Activated CD4-positive, alpha-beta memory T cell treated with anti-CD3 and anti-CD28 coated beads for 36 hours (primary cell): ENCODE measurements at regions not wholly inside any gene's neighbourhood (a gene's known extent, or its start where the extent isn't known, plus 50 kb on each side); places are given as distances from the start of the nearest gene placed in this dataset.

ENCODE experiments used
- CTCF ChIA-PET: fragments of 350-600 bp; sonication (Branson Sonifier 250); formaldehyde crosslinking; loops from one replicate; lab custom pipeline; 2021; ENCODE audit warnings: antibody characterized with exemption, inconsistent platforms; lab: Charles Lee
- POLR2A ChIA-PET: fragments of 350-600 bp; sonication (Branson Sonifier 250); formaldehyde crosslinking; loops from one replicate; lab custom pipeline; 2021; ENCODE audit warnings: antibody characterized with exemption; lab: Charles Lee
- DNase-seq: peaks from one replicate; pipeline ENCODE4 v3.0.0-alpha.2; 2020
- H3K27ac Mint-ChIP-seq: one replicate; pipeline ENCODE4 v1.8.0; 2021; ENCODE audit warnings: mixed read lengths
- H3K27me3 Mint-ChIP-seq: one replicate; pipeline ENCODE4 v1.8.0; 2021; ENCODE audit warnings: mixed read lengths
- H3K36me3 Mint-ChIP-seq: one replicate; pipeline ENCODE4 v1.8.0; 2021; ENCODE audit warnings: mixed read lengths
- H3K4me1 Mint-ChIP-seq: one replicate; pipeline ENCODE4 v1.8.0; 2021; ENCODE audit warnings: low read depth, mixed read lengths
- H3K4me3 Mint-ChIP-seq: one replicate; pipeline ENCODE4 v1.8.0; 2021; ENCODE audit warnings: mild to moderate bottlenecking, mixed read lengths
- H3K9me3 Mint-ChIP-seq: one replicate; pipeline ENCODE4 v1.8.0; 2021; ENCODE audit warnings: mixed read lengths
- intact Hi-C: fragments of 100-400 bp; cut with micrococcal nuclease; formaldehyde crosslinking; loops from one replicate; pipeline ENCODE4 v1.15.1; 2023

GRCh38 chr13:109376936-109377335 is 409.4 kb downstream of the IRS2 start:
- H3K4me1 Mint-ChIP-seq = no peaks in the 10 kb centered on the region
- no peaks in the 10 kb centered on the region for H3K9me3 Mint-ChIP-seq
- no peak overlapping the region for H3K27ac Mint-ChIP-seq
- no peak overlapping the region for H3K4me3 Mint-ChIP-seq
- CTCF ChIA-PET = no interaction called here
- POLR2A ChIA-PET = interaction anchor here (0.6 kb wide), 1 partner anchor 565 kb away, joined by 3 read pairs; no protein-coding TSS in a partner anchor
- no peak for DNase-seq
- H3K27me3 Mint-ChIP-seq = peaks cover 10% of the 10 kb centered on the region
- no peaks in the 10 kb centered on the region for H3K36me3 Mint-ChIP-seq
- intact Hi-C loops = no loop called here

- CTCF ChIA-PET = no interaction called here
- no peak overlapping the region for H3K27ac Mint-ChIP-seq
Measured at GRCh38 chr13:109374609-109375200, 411.7 kb downstream of the IRS2 start.

GRCh38 chr13:109372666-109373065 is 413.7 kb downstream of the IRS2 start:
- DNase-seq = no peak
- H3K4me1 Mint-ChIP-seq = no peaks in the 10 kb centered on the region
- POLR2A ChIA-PET = no interaction called here
- H3K27ac Mint-ChIP-seq = no peak overlapping the region
- H3K9me3 Mint-ChIP-seq = no peaks in the 10 kb centered on the region
- H3K27me3 Mint-ChIP-seq = peaks cover 2% of the 10 kb centered on the region
- CTCF ChIA-PET = no interaction called here
- H3K4me3 Mint-ChIP-seq = no peak overlapping the region
- H3K36me3 Mint-ChIP-seq = no peaks in the 10 kb centered on the region
- intact Hi-C loops = no loop called here

More at GRCh38 chr13:109374609-109375200, 411.7 kb downstream of the IRS2 start:
- Mint-ChIP-seq H3K36me3 (no peaks in the 10 kb centered on the region), H3K27me3 (peaks cover 6% of the 10 kb centered on the region), H3K4me1 (no peaks in the 10 kb centered on the region), H3K4me3 (no peak overlapping the region), H3K9me3 (no peaks in the 10 kb centered on the region)
- POLR2A ChIA-PET = no interaction called here
- no peak for DNase-seq
- intact Hi-C loops = no loop called here

- intact Hi-C loops = no loop called here
- no peaks in the 10 kb centered on the region for H3K9me3 Mint-ChIP-seq
- no peak overlapping the region for H3K4me3 Mint-ChIP-seq
- no peaks in the 10 kb centered on the region for H3K4me1 Mint-ChIP-seq
- peaks cover 2% of the 10 kb centered on the region for H3K27me3 Mint-ChIP-seq
- no peaks in the 10 kb centered on the region for H3K36me3 Mint-ChIP-seq
- DNase-seq = no peak
- ChIA-PET POLR2A (no interaction called here), CTCF (no interaction called here)
- no peak overlapping the region for H3K27ac Mint-ChIP-seq
Measured at GRCh38 chr13:109371066-109371465, 415.3 kb downstream of the IRS2 start.

- Mint-ChIP-seq H3K9me3 (peaks cover 2% of the 10 kb centered on the region), H3K27me3 (peaks cover 2% of the 10 kb centered on the region), H3K36me3 (no peaks in the 10 kb centered on the region), H3K4me3 (no peak overlapping the region), H3K27ac (no peak overlapping the region), H3K4me1 (no peaks in the 10 kb centered on the region)
- POLR2A ChIA-PET = no interaction called here
- CTCF ChIA-PET = no interaction called here
- intact Hi-C loops = no loop called here
- no peak for DNase-seq
Measured at GRCh38 chr13:109370496-109370895, 415.9 kb downstream of the IRS2 start.

- no peak overlapping the region for H3K4me3 Mint-ChIP-seq
- ChIA-PET CTCF (no interaction called here), POLR2A (no interaction called here)
- no peaks in the 10 kb centered on the region for H3K4me1 Mint-ChIP-seq
- no peaks in the 10 kb centered on the region for H3K36me3 Mint-ChIP-seq
- intact Hi-C loops = no loop called here
- H3K27ac Mint-ChIP-seq = no peak overlapping the region
- H3K27me3 Mint-ChIP-seq = peaks cover 2% of the 10 kb centered on the region
- no peak for DNase-seq
- peaks cover 3% of the 10 kb centered on the region for H3K9me3 Mint-ChIP-seq
Measured at GRCh38 chr13:109369353-109370052, 416.9 kb downstream of the IRS2 start.

GRCh38 chr13:109368230-109368629 is 418.2 kb downstream of the IRS2 start:
- Mint-ChIP-seq H3K27me3 (peaks cover 2% of the 10 kb centered on the region), H3K9me3 (peaks cover 3% of the 10 kb centered on the region), H3K4me1 (no peaks in the 10 kb centered on the region), H3K4me3 (no peak overlapping the region), H3K27ac (no peak overlapping the region), H3K36me3 (no peaks in the 10 kb centered on the region)
- intact Hi-C loops = no loop called here
- no peak for DNase-seq
- CTCF ChIA-PET = no interaction called here
- POLR2A ChIA-PET = no interaction called here

- Mint-ChIP-seq H3K36me3 (no peaks in the 10 kb centered on the region), H3K4me3 (no peak overlapping the region), H3K9me3 (peaks cover 3% of the 10 kb centered on the region), H3K27ac (no peak overlapping the region), H3K27me3 (no peaks in the 10 kb centered on the region), H3K4me1 (no peaks in the 10 kb centered on the region)
- CTCF ChIA-PET = no interaction called here
- POLR2A ChIA-PET = no interaction called here
- DNase-seq = no peak
- intact Hi-C loops = no loop called here
Measured at GRCh38 chr13:109366525-109366924, 419.9 kb downstream of the IRS2 start.

- ChIA-PET CTCF (no interaction called here), POLR2A (no interaction called here)
- peaks cover 3% of the 10 kb centered on the region for H3K9me3 Mint-ChIP-seq
- H3K4me3 Mint-ChIP-seq = no peak overlapping the region
- H3K27me3 Mint-ChIP-seq = no peaks in the 10 kb centered on the region
- intact Hi-C loops = no loop called here
- no peaks in the 10 kb centered on the region for H3K36me3 Mint-ChIP-seq
- DNase-seq = no peak
- H3K4me1 Mint-ChIP-seq = no peaks in the 10 kb centered on the region
- H3K27ac Mint-ChIP-seq = no peak overlapping the region
Measured at GRCh38 chr13:109363431-109363830, 423.0 kb downstream of the IRS2 start.

- H3K9me3 Mint-ChIP-seq = peaks cover 3% of the 10 kb centered on the region
- ChIA-PET CTCF (no interaction called here), POLR2A (no interaction called here)
- no peak for DNase-seq
- intact Hi-C loops = no loop called here
- H3K27me3 Mint-ChIP-seq = no peaks in the 10 kb centered on the region
- H3K27ac Mint-ChIP-seq = no peak overlapping the region
- H3K36me3 Mint-ChIP-seq = no peaks in the 10 kb centered on the region
- no peak overlapping the region for H3K4me3 Mint-ChIP-seq
- no peaks in the 10 kb centered on the region for H3K4me1 Mint-ChIP-seq
Measured at GRCh38 chr13:109362616-109363015, 423.8 kb downstream of the IRS2 start.

GRCh38 chr13:109361562-109362289 is 424.7 kb downstream of the IRS2 start:
- CTCF ChIA-PET = no interaction called here
- DNase-seq = no peak
- no peak overlapping the region for H3K4me3 Mint-ChIP-seq

GRCh38 chr13:109357751-109358471 is 428.5 kb downstream of the IRS2 start:
- peaks cover 2% of the 10 kb centered on the region for H3K27me3 Mint-ChIP-seq
- intact Hi-C loops = no loop called here
- no peaks in the 10 kb centered on the region for H3K9me3 Mint-ChIP-seq
- POLR2A ChIA-PET = no interaction called here
- no peaks in the 10 kb centered on the region for H3K4me1 Mint-ChIP-seq
- CTCF ChIA-PET = no interaction called here
- no peak overlapping the region for H3K4me3 Mint-ChIP-seq
- no peak overlapping the region for H3K27ac Mint-ChIP-seq
- no peak for DNase-seq
- H3K36me3 Mint-ChIP-seq = no peaks in the 10 kb centered on the region

More at GRCh38 chr13:109361562-109362289, 424.7 kb downstream of the IRS2 start:
- H3K4me1 Mint-ChIP-seq = no peaks in the 10 kb centered on the region
- H3K27me3 Mint-ChIP-seq = no peaks in the 10 kb centered on the region
- H3K27ac Mint-ChIP-seq = no peak overlapping the region
- peaks cover 3% of the 10 kb centered on the region for H3K9me3 Mint-ChIP-seq
- H3K36me3 Mint-ChIP-seq = no peaks in the 10 kb centered on the region
- intact Hi-C loops = no loop called here
- POLR2A ChIA-PET = no interaction called here
